HG03575 (cell line): ENCODE measurements at regions not wholly inside any gene's neighbourhood (a gene's known extent, or its start where the extent isn't known, plus 50 kb on each side); places are given as distances from the start of the nearest gene placed in this dataset.
A peak's percentile ranks its signal among the peaks of the same experiment; 100 is the strongest.
"Not testable (repeated sequence)": the region's sequence is repeated elsewhere in the genome, so short reads cannot be mapped to it uniquely, and the experiment has no call there.

Experiments used
- ATAC-seq: cut with Tn5 transposase; IDR thresholded peaks from one replicate; pipeline ENCODE4 v1.9.1; 2021; ENCODE audit not compliant: unreplicated experiment, insufficient number of reproducible peaks, low FRiP score; ENCODE audit errors: extremely low read depth

GRCh38 chr5:158212917-158213316 lies 354.0 kb upstream of the CLINT1 start:
- no peak for ATAC-seq

GRCh38 chr5:158212237-158212636 lies 353.3 kb upstream of the CLINT1 start:
- no peak for ATAC-seq

- no peak for ATAC-seq
Measured at GRCh38 chr5:158209219-158209908, 350.4 kb upstream of the CLINT1 start.

GRCh38 chr5:158207733-158208132 lies 348.8 kb upstream of the CLINT1 start:
- ATAC-seq, result no peak

- no peak for ATAC-seq
Measured at GRCh38 chr5:158205992-158206391, 347.0 kb upstream of the CLINT1 start.

- ATAC-seq, result no peak
Measured at GRCh38 chr5:158203261-158203660, 344.3 kb upstream of the CLINT1 start.

GRCh38 chr5:158202801-158203200 lies 343.9 kb upstream of the CLINT1 start:
- ATAC-seq, result no peak

- no peak for ATAC-seq
Measured at GRCh38 chr5:158200619-158201018, 341.7 kb upstream of the CLINT1 start.

GRCh38 chr5:158198636-158199035 lies 339.7 kb upstream of the CLINT1 start:
- peak; percentile 95 for ATAC-seq

GRCh38 chr5:158195416-158196210 lies 336.7 kb upstream of the CLINT1 start:
- no peak for ATAC-seq

- no peak for ATAC-seq
Measured at GRCh38 chr5:158194561-158194976, 335.6 kb upstream of the CLINT1 start.

- not testable (repeated sequence) for ATAC-seq
Measured at GRCh38 chr5:158193395-158193794, 334.4 kb upstream of the CLINT1 start.

GRCh38 chr5:158180407-158180806 lies 321.5 kb upstream of the CLINT1 start:
- ATAC-seq, result no peak

- no peak for ATAC-seq
Measured at GRCh38 chr5:158179271-158179670, 320.3 kb upstream of the CLINT1 start.

GRCh38 chr5:158178535-158178934 lies 319.6 kb upstream of the CLINT1 start:
- ATAC-seq, result no peak

GRCh38 chr5:158177146-158177545 lies 318.2 kb upstream of the CLINT1 start:
- ATAC-seq, result no peak

- no peak for ATAC-seq
Measured at GRCh38 chr5:158175934-158176481, 317.1 kb upstream of the CLINT1 start.

GRCh38 chr5:158174918-158175851 lies 316.2 kb upstream of the CLINT1 start:
- no peak for ATAC-seq

GRCh38 chr5:158174026-158174425 lies 315.1 kb upstream of the CLINT1 start:
- no peak for ATAC-seq
